ENCODE measurements at regions not wholly inside any gene's neighbourhood (a gene's known extent, or its start where the extent isn't known, plus 50 kb on each side); places are given as distances from the start of the nearest gene placed in this dataset.

GRCh38 chr2:406876-407275 lies 119.0 kb upstream of the ALKAL2 start:
- Histone ChIP-seq H3K79me2 (ENCODE audit: low read length) (no peaks in the 10 kb centered on the region), H3K27me3 (ENCODE audit: low read length) (peaks cover 6% of the 10 kb centered on the region), H3K9ac (ENCODE audit: low read length) (no peak overlapping the region), H3K36me3 (ENCODE audit: low read depth, low read length) (no peaks in the 10 kb centered on the region), H3K9me2 (replicated peaks; ENCODE audit: low read length) (no peaks in the 10 kb centered on the region), H3K27ac (ENCODE audit: low read length) (no peak overlapping the region), H3K4me1 (ENCODE audit: insufficient read depth, low read length) (no peaks in the 10 kb centered on the region), H3K4me3 (ENCODE audit: low read length) (no peak overlapping the region), H3K9me3 (ENCODE audit: low read length) (no peaks in the 10 kb centered on the region), H2AFZ (ENCODE audit: low read length) (no peak overlapping the region), H3K4me2 (ENCODE audit: low read length) (no peak overlapping the region), H3F3A (ENCODE audit: low read length, unreplicated experiment) (no peaks in the 10 kb centered on the region), H4K20me1 (ENCODE audit: low read length) (no peaks in the 10 kb centered on the region)
- no peak for DNase-seq
- no peak for ATAC-seq
- no TSS peak for BruUV-seq (replicated peaks)
- CTCF ChIA-PET = no interaction called here
- intact Hi-C loops (cut with micrococcal nuclease) = no loop called here
- POLR2A ChIA-PET (ENCODE audit: unreplicated experiment) = no interaction called here
- TF ChIP-seq EZH2phosphoT487 (IDR thresholded peaks at IDR 0.05; ENCODE audit: borderline replicate concordance, low read length) = no peak
- no peak for TF ChIP-seq CTCF (conservative IDR thresholded peaks at IDR 0.05; ENCODE audit: low read depth, low read length)
- TF ChIP-seq EZH2 (IDR thresholded peaks at IDR 0.05; ENCODE audit: low read length, unreplicated experiment) = no peak

GRCh38 chr2:406231-406630 lies 118.3 kb upstream of the ALKAL2 start:
- H3K4me2 ChIP-seq (ENCODE audit: low read length) = no peak overlapping the region
- no peak overlapping the region for H3K9ac ChIP-seq (ENCODE audit: low read length)
- no TSS peak for BruUV-seq (replicated peaks)
- H2AFZ ChIP-seq (ENCODE audit: low read length) = no peak overlapping the region
- DNase-seq (no peak), ATAC-seq (no peak)
- no peaks in the 10 kb centered on the region for H4K20me1 ChIP-seq (ENCODE audit: low read length)
- POLR2A ChIA-PET (ENCODE audit: unreplicated experiment) = no interaction called here
- CTCF ChIA-PET = no interaction called here
- no peak overlapping the region for H3K4me3 ChIP-seq (ENCODE audit: low read length)
- no peaks in the 10 kb centered on the region for H3K9me3 ChIP-seq (ENCODE audit: low read length)
- TF ChIP-seq EZH2 (IDR thresholded peaks at IDR 0.05; ENCODE audit: low read length, unreplicated experiment) (no peak), EZH2phosphoT487 (IDR thresholded peaks at IDR 0.05; ENCODE audit: borderline replicate concordance, low read length) (no peak), CTCF (conservative IDR thresholded peaks at IDR 0.05; ENCODE audit: low read depth, low read length) (no peak)
- no peaks in the 10 kb centered on the region for H3K9me2 ChIP-seq (replicated peaks; ENCODE audit: low read length)
- H3K4me1 ChIP-seq (ENCODE audit: insufficient read depth, low read length) = no peaks in the 10 kb centered on the region
- H3F3A ChIP-seq (ENCODE audit: low read length, unreplicated experiment) = no peaks in the 10 kb centered on the region
- peaks cover 6% of the 10 kb centered on the region for H3K27me3 ChIP-seq (ENCODE audit: low read length)
- no peaks in the 10 kb centered on the region for H3K79me2 ChIP-seq (ENCODE audit: low read length)
- intact Hi-C loops (cut with micrococcal nuclease) = no loop called here
- H3K36me3 ChIP-seq (ENCODE audit: low read depth, low read length) = no peaks in the 10 kb centered on the region
- H3K27ac ChIP-seq (ENCODE audit: low read length) = no peak overlapping the region

GRCh38 chr2:404581-404980 lies 116.7 kb upstream of the ALKAL2 start:
- no TSS peak for BruUV-seq (replicated peaks)
- no peak for ATAC-seq
- ChIA-PET POLR2A (ENCODE audit: unreplicated experiment) (no interaction called here), CTCF (no interaction called here)
- Histone ChIP-seq H3F3A (ENCODE audit: low read length, unreplicated experiment) (no peaks in the 10 kb centered on the region), H3K9me2 (replicated peaks; ENCODE audit: low read length) (no peaks in the 10 kb centered on the region), H3K9me3 (ENCODE audit: low read length) (no peaks in the 10 kb centered on the region), H3K79me2 (ENCODE audit: low read length) (no peaks in the 10 kb centered on the region), H2AFZ (ENCODE audit: low read length) (no peak overlapping the region), H3K4me2 (ENCODE audit: low read length) (no peak overlapping the region), H3K4me1 (ENCODE audit: insufficient read depth, low read length) (no peaks in the 10 kb centered on the region), H3K9ac (ENCODE audit: low read length) (no peak overlapping the region), H3K27ac (ENCODE audit: low read length) (no peak overlapping the region), H3K36me3 (ENCODE audit: low read depth, low read length) (no peaks in the 10 kb centered on the region), H3K27me3 (ENCODE audit: low read length) (peaks cover 6% of the 10 kb centered on the region), H4K20me1 (ENCODE audit: low read length) (no peaks in the 10 kb centered on the region), H3K4me3 (ENCODE audit: low read length) (no peak overlapping the region)
- TF ChIP-seq EZH2phosphoT487 (IDR thresholded peaks at IDR 0.05; ENCODE audit: borderline replicate concordance, low read length) (no peak), CTCF (conservative IDR thresholded peaks at IDR 0.05; ENCODE audit: low read depth, low read length) (no peak), EZH2 (IDR thresholded peaks at IDR 0.05; ENCODE audit: low read length, unreplicated experiment) (no peak)
- intact Hi-C loops (cut with micrococcal nuclease) = no loop called here
- no peak for DNase-seq

Measured in PC-3 (cell line).